KG1 (cell line): ENCODE measurements at regions not wholly inside any gene's neighbourhood (a gene's known extent, or its start where the extent isn't known, plus 50 kb on each side); places are given as distances from the start of the nearest gene placed in this dataset.

Experiments
- DNase-seq: peaks from one replicate; lab custom pipeline; 2025; lab: John Stamatoyannopoulos, UW

- DNase-seq, result no peak
Measured at GRCh38 chr3:99366663-99367429, 271.5 kb upstream of the COL8A1 start.

- DNase-seq, result no peak
Measured at GRCh38 chr3:99365979-99366378, 272.4 kb upstream of the COL8A1 start.

- DNase-seq, result no peak
Measured at GRCh38 chr3:99365396-99365795, 273.0 kb upstream of the COL8A1 start.

- no peak for DNase-seq
Measured at GRCh38 chr3:99357131-99357530, 281.3 kb upstream of the COL8A1 start.

- DNase-seq, result no peak
Measured at GRCh38 chr3:99356696-99357095, 281.7 kb upstream of the COL8A1 start.

- no peak for DNase-seq
Measured at GRCh38 chr3:99355465-99355864, 282.9 kb upstream of the COL8A1 start.

GRCh38 chr3:99352811-99353210 lies 285.6 kb upstream of the COL8A1 start:
- DNase-seq, result no peak

GRCh38 chr3:99351122-99351521 lies 287.3 kb upstream of the COL8A1 start:
- no peak for DNase-seq

GRCh38 chr3:99348451-99348850 lies 289.9 kb upstream of the COL8A1 start:
- DNase-seq, result no peak

GRCh38 chr3:99344216-99344615 lies 294.2 kb upstream of the COL8A1 start:
- no peak for DNase-seq

GRCh38 chr3:99342383-99342782 lies 296.0 kb upstream of the COL8A1 start:
- no peak for DNase-seq

GRCh38 chr3:99339222-99339621 lies 299.2 kb upstream of the COL8A1 start:
- no peak for DNase-seq

- DNase-seq, result no peak
Measured at GRCh38 chr3:99332718-99333117, 305.7 kb upstream of the COL8A1 start.

GRCh38 chr3:99332276-99332675 lies 306.1 kb upstream of the COL8A1 start:
- DNase-seq, result no peak

- no peak for DNase-seq
Measured at GRCh38 chr3:99330924-99331532, 307.4 kb upstream of the COL8A1 start.

- no peak for DNase-seq
Measured at GRCh38 chr3:99330281-99330680, 308.1 kb upstream of the COL8A1 start.

GRCh38 chr3:99325402-99325801 lies 313.0 kb upstream of the COL8A1 start:
- DNase-seq, result no peak

- DNase-seq, result no peak
Measured at GRCh38 chr3:99324636-99325203, 313.7 kb upstream of the COL8A1 start.

- DNase-seq, result no peak
Measured at GRCh38 chr3:99323940-99324339, 314.5 kb upstream of the COL8A1 start.

GRCh38 chr3:99322551-99322950 lies 315.8 kb upstream of the COL8A1 start:
- DNase-seq, result no peak

- DNase-seq, result no peak
Measured at GRCh38 chr3:99321261-99321660, 317.1 kb upstream of the COL8A1 start.

- no peak for DNase-seq
Measured at GRCh38 chr3:99319961-99320360, 318.4 kb upstream of the COL8A1 start.

GRCh38 chr3:99319450-99319849 lies 318.9 kb upstream of the COL8A1 start:
- DNase-seq, result no peak

GRCh38 chr3:99317201-99317600 lies 321.2 kb upstream of the COL8A1 start:
- no peak for DNase-seq
